HCT116 (cell line): ENCODE measurements at regions not wholly inside any gene's neighbourhood (a gene's known extent, or its start where the extent isn't known, plus 50 kb on each side); places are given as distances from the start of the nearest gene placed in this dataset.

ENCODE experiments used
- CTCF ChIP-seq, 3 experiments: fragments of 200-600 bp in 1 of 3; sonication (generic) in 1 of 3; IDR thresholded peaks in 2 of 3; conservative IDR thresholded peaks in 1 of 3; 2 replicates each; pipeline ENCODE4 v1.5.1; 2012 to 2017; ENCODE audit warnings: low read depth in 2 of 3, low read length in 2 of 3, antibody characterized with exemption in 1 of 3, borderline replicate concordance in 1 of 3, control low read depth in 1 of 3, mild to moderate bottlenecking in 1 of 3, mixed read lengths in 1 of 3, mixed run types in 1 of 3, moderate library complexity in 1 of 3; ENCODE audit not compliant: insufficient read depth in 1 of 3
- POLR2A ChIP-seq: IDR thresholded peaks from 2 replicates; pipeline ENCODE4 v1.7.0; 2011; ENCODE audit warnings: borderline replicate concordance; ENCODE audit not compliant: insufficient read depth, insufficient read length; ENCODE audit errors: extremely low read depth
- SP1 ChIP-seq: IDR thresholded peaks from 2 replicates; pipeline ENCODE4 v1.6.1; 2012; ENCODE audit warnings: low read depth
- YY1 ChIP-seq: IDR thresholded peaks from 2 replicates; pipeline ENCODE4 v1.6.1; 2011; ENCODE audit warnings: low read length, low read depth, moderate library complexity, mild to moderate bottlenecking; ENCODE audit not compliant: insufficient replicate concordance; ENCODE audit errors: extremely low read depth

GRCh38 chr3:80553211-80553610 lies 785.4 kb upstream of the ROBO1 start:
- TF ChIP-seq CTCF (IDR thresholded peaks at IDR 0.05 in 2 of 3, conservative IDR thresholded peaks at IDR 0.05 in 1 of 3; ENCODE audit: borderline replicate concordance in 1 of 3, insufficient read depth in 1 of 3, low read depth in 2 of 3, low read length in 2 of 3): no peak
- TF ChIP-seq POLR2A: no peak
- no peak for TF ChIP-seq YY1
- no peak for TF ChIP-seq SP1
